ENCODE measurements at regions not wholly inside any gene's neighbourhood (a gene's known extent, or its start where the extent isn't known, plus 50 kb on each side); places are given as distances from the start of the nearest gene placed in this dataset.

DNA sequence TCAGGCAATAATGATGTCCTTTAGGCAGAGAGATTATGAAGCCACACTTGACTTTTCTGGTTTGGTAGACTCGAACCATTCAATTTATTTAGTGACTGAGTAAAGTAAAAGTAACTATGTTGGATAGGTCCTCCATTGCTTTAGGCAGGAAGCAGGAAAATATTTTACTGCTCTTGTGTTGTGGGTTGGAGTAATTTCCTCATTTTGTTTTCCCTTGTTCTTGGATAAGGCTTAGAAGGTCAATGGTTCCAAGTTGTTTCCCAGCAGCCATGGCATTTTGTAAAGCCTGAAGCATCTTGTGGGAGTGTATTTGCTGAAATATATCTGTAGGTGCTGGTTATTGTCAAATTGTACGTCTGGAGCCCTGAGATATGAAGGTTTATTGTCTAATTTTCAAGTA, 161.2 kb upstream of the SLC38A2 start:
- Histone ChIP-seq H3K9me3 (ENCODE audit: control insufficient read depth in 1 of 2, insufficient read depth in 1 of 2, low read depth in 1 of 2, low read length in 2 of 2) (no peaks in the 10 kb centered on the region), H3K9me2 (ENCODE audit: insufficient read depth) (no peaks in the 10 kb centered on the region), H3K27me3 (ENCODE audit: insufficient read depth, low read length) (no peaks in the 10 kb centered on the region), H3K27ac (ENCODE audit: low read depth, low read length) (no peak overlapping the region), H3K4me1 (ENCODE audit: control insufficient read depth in 1 of 2, insufficient read depth in 2 of 2, low read length in 2 of 2) (peaks cover 33 to 37% of the 10 kb centered on the region in 2 experiments), H3K4me2 (ENCODE audit: low read length) (no peak overlapping the region), H3K79me2 (ENCODE audit: insufficient read depth, low read length) (no peaks in the 10 kb centered on the region), H2AFZ (ENCODE audit: low read depth, low read length, poor library complexity, severe bottlenecking) (no peak overlapping the region), H3K4me3 (replicated peaks in 1 of 2; ENCODE audit: low read depth in 1 of 2, low read length in 2 of 2) (no peak overlapping the region), H4K20me1 (ENCODE audit: insufficient read depth) (no peaks in the 10 kb centered on the region), H3K36me3 (ENCODE audit: control insufficient read depth in 1 of 2, insufficient read depth in 2 of 2, low read length in 2 of 2) (no peaks in the 10 kb centered on the region), H3K9ac (ENCODE audit: low read length) (no peak overlapping the region)
- POLR2A ChIA-PET = no interaction called here
- RAD21 ChIA-PET (ENCODE audit: low non-redundant PET in 1 of 2, low total read pairs in 2 of 2, uncharacterized antibody in 2 of 2, unreplicated experiment in 2 of 2) = no interaction called here
- intact Hi-C loops (cut with micrococcal nuclease) = no loop called here
- no peak for ATAC-seq
- no TSS peak for BruUV-seq (replicated peaks)
- CTCF ChIA-PET = no interaction called here
- DNase-seq (ENCODE audit: low read depth, low spot score) = no peak
- TF ChIP-seq ELF1 (IDR thresholded peaks at IDR 0.05; ENCODE audit: borderline replicate concordance, low read depth) (no peak), RAD21 (IDR thresholded peaks at IDR 0.05; ENCODE audit: low read depth) (no peak), SP1 (IDR thresholded peaks at IDR 0.05; ENCODE audit: low read depth) (no peak), CBX3 (IDR thresholded peaks at IDR 0.05; ENCODE audit: low read depth) (no peak), JUND (IDR thresholded peaks at IDR 0.05) (no peak), POLR2A (IDR thresholded peaks at IDR 0.05; ENCODE audit: borderline replicate concordance, extremely low read depth, insufficient read depth, insufficient read length) (no peak), YY1 (IDR thresholded peaks at IDR 0.05; ENCODE audit: extremely low read depth, insufficient replicate concordance, low read depth, low read length) (no peak), EZH2 (IDR thresholded peaks at IDR 0.05) (no peak)
- TF ChIP-seq, protein P1, sequence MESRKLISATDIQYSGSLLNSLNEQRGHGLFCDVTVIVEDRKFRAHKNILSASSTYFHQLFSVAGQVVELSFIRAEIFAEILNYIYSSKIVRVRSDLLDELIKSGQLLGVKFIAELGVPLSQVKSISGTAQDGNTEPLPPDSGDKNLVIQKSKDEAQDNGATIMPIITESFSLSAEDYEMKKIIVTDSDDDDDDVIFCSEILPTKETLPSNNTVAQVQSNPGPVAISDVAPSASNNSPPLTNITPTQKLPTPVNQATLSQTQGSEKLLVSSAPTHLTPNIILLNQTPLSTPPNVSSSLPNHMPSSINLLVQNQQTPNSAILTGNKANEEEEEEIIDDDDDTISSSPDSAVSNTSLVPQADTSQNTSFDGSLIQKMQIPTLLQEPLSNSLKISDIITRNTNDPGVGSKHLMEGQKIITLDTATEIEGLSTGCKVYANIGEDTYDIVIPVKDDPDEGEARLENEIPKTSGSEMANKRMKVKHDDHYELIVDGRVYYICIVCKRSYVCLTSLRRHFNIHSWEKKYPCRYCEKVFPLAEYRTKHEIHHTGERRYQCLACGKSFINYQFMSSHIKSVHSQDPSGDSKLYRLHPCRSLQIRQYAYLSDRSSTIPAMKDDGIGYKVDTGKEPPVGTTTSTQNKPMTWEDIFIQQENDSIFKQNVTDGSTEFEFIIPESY (IDR thresholded peaks at IDR 0.05; ENCODE audit: extremely low read depth, insufficient replicate concordance, low read length) = no peak
- TF ChIP-seq, protein P2, sequence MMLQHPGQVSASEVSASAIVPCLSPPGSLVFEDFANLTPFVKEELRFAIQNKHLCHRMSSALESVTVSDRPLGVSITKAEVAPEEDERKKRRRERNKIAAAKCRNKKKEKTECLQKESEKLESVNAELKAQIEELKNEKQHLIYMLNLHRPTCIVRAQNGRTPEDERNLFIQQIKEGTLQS (IDR thresholded peaks at IDR 0.05) = no peak

All from HCT116 (cell line).